ENCODE measurements at regions not wholly inside any gene's neighbourhood (a gene's known extent, or its start where the extent isn't known, plus 50 kb on each side); places are given as distances from the start of the nearest gene placed in this dataset.
A peak's percentile ranks its signal among the peaks of the same experiment; 100 is the strongest.

GRCh38 chr12:111271674-111272418, 97.0 kb downstream of the PHETA1 start:
- DNase-seq = no peak
- Histone ChIP-seq H3K79me2 (ENCODE audit: low read length) (no peaks in the 10 kb centered on the region), H4K20me1 (ENCODE audit: insufficient read depth, low read length) (no peaks in the 10 kb centered on the region), H3K4me1 (ENCODE audit: low read length) (no peaks in the 10 kb centered on the region), H3K27me3 (replicated peaks; ENCODE audit: insufficient read depth, low read length) (no peaks in the 10 kb centered on the region), H3K4me3 (ENCODE audit: low read length) (no peak overlapping the region), H3K27ac (ENCODE audit: low read length) (no peak overlapping the region), H3K4me2 (ENCODE audit: low read depth, low read length) (no peak overlapping the region), H3K9ac (ENCODE audit: low read length) (no peak overlapping the region), H3K9me2 (replicated peaks; ENCODE audit: insufficient read depth, low read length) (no peaks in the 10 kb centered on the region), H3F3A (ENCODE audit: insufficient read depth, low read length) (no peaks in the 10 kb centered on the region), H3K36me3 (replicated peaks; ENCODE audit: insufficient read depth, low read length) (no peaks in the 10 kb centered on the region), H3K9me3 (replicated peaks; ENCODE audit: insufficient read depth, low read length) (no peaks in the 10 kb centered on the region), H2AFZ (ENCODE audit: low read length) (no peak overlapping the region)
- TF ChIP-seq EZH2 (optimal IDR thresholded peaks at IDR 0.05; ENCODE audit: low read depth, low read length) (no peak), CTCF (IDR thresholded peaks at IDR 0.05; ENCODE audit: low read length) (peak; percentile 29), EZH2phosphoT487 (IDR thresholded peaks at IDR 0.05; ENCODE audit: low read length) (no peak)

GRCh38 chr12:111270774-111271173, 98.1 kb downstream of the PHETA1 start:
- no peak for DNase-seq
- H3K36me3 ChIP-seq (replicated peaks; ENCODE audit: insufficient read depth, low read length) = no peaks in the 10 kb centered on the region
- no peaks in the 10 kb centered on the region for H3K27me3 ChIP-seq (replicated peaks; ENCODE audit: insufficient read depth, low read length)
- no peaks in the 10 kb centered on the region for H4K20me1 ChIP-seq (ENCODE audit: insufficient read depth, low read length)
- H3K27ac ChIP-seq (ENCODE audit: low read length) = no peak overlapping the region
- H3K9me3 ChIP-seq (replicated peaks; ENCODE audit: insufficient read depth, low read length) = no peaks in the 10 kb centered on the region
- TF ChIP-seq CTCF (IDR thresholded peaks at IDR 0.05; ENCODE audit: low read length) = no peak
- TF ChIP-seq EZH2 (optimal IDR thresholded peaks at IDR 0.05; ENCODE audit: low read depth, low read length) = no peak
- TF ChIP-seq EZH2phosphoT487 (IDR thresholded peaks at IDR 0.05; ENCODE audit: low read length) = no peak
- H3K9ac ChIP-seq (ENCODE audit: low read length) = no peak overlapping the region
- no peak overlapping the region for H3K4me2 ChIP-seq (ENCODE audit: low read depth, low read length)
- H3K4me3 ChIP-seq (ENCODE audit: low read length) = no peak overlapping the region
- no peaks in the 10 kb centered on the region for H3K79me2 ChIP-seq (ENCODE audit: low read length)
- H3K9me2 ChIP-seq (replicated peaks; ENCODE audit: insufficient read depth, low read length) = no peaks in the 10 kb centered on the region
- H3F3A ChIP-seq (ENCODE audit: insufficient read depth, low read length) = no peaks in the 10 kb centered on the region
- H2AFZ ChIP-seq (ENCODE audit: low read length) = no peak overlapping the region
- H3K4me1 ChIP-seq (ENCODE audit: low read length) = no peaks in the 10 kb centered on the region

GRCh38 chr12:111270239-111270638, 98.7 kb downstream of the PHETA1 start:
- H3K4me1 ChIP-seq (ENCODE audit: low read length) = no peaks in the 10 kb centered on the region
- H3K79me2 ChIP-seq (ENCODE audit: low read length) = no peaks in the 10 kb centered on the region
- H4K20me1 ChIP-seq (ENCODE audit: insufficient read depth, low read length) = no peaks in the 10 kb centered on the region
- H2AFZ ChIP-seq (ENCODE audit: low read length) = no peak overlapping the region
- H3K27ac ChIP-seq (ENCODE audit: low read length) = no peak overlapping the region
- H3K36me3 ChIP-seq (replicated peaks; ENCODE audit: insufficient read depth, low read length) = no peaks in the 10 kb centered on the region
- no peak overlapping the region for H3K4me3 ChIP-seq (ENCODE audit: low read length)
- H3K9me3 ChIP-seq (replicated peaks; ENCODE audit: insufficient read depth, low read length) = no peaks in the 10 kb centered on the region
- H3K27me3 ChIP-seq (replicated peaks; ENCODE audit: insufficient read depth, low read length) = no peaks in the 10 kb centered on the region
- no peak for DNase-seq
- TF ChIP-seq EZH2 (optimal IDR thresholded peaks at IDR 0.05; ENCODE audit: low read depth, low read length) (no peak), CTCF (IDR thresholded peaks at IDR 0.05; ENCODE audit: low read length) (no peak), EZH2phosphoT487 (IDR thresholded peaks at IDR 0.05; ENCODE audit: low read length) (no peak)
- H3F3A ChIP-seq (ENCODE audit: insufficient read depth, low read length) = no peaks in the 10 kb centered on the region
- H3K4me2 ChIP-seq (ENCODE audit: low read depth, low read length) = no peak overlapping the region
- H3K9me2 ChIP-seq (replicated peaks; ENCODE audit: insufficient read depth, low read length) = no peaks in the 10 kb centered on the region
- H3K9ac ChIP-seq (ENCODE audit: low read length) = no peak overlapping the region

Data from MM.1S (cell line).